DMS153 treated with DMSO at 0.1 percent for 48 hours (cell line): ENCODE measurements at regions not wholly inside any gene's neighbourhood (a gene's known extent, or its start where the extent isn't known, plus 50 kb on each side); places are given as distances from the start of the nearest gene placed in this dataset.
A peak's percentile ranks its signal among the peaks of the same experiment; 100 is the strongest.

Source experiments
- DNase-seq: peaks from one replicate; lab custom pipeline; 2025; ENCODE audit not compliant: unreplicated experiment; lab: John Stamatoyannopoulos, UW

DNA sequence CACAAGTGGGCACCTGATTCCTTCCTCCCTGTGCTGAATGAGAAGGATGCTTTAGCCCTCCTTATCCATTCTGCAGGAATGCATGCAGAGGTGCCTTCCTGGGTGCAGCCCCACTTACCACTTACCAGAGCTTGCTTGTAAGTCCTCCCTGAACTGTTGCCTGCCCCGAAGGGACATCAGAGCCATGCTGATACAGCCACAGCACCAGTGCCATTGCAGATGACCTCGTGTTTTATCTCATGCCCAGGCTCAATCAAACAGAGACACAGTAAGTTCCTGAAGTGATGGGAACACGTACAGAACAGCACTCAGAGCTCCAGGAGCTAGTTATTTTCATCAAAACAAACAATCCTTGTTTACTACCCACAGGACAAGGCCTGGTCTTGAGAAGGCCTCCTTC is 81.9 kb downstream of the ATP1A1 start:
- no peak for DNase-seq

DNA sequence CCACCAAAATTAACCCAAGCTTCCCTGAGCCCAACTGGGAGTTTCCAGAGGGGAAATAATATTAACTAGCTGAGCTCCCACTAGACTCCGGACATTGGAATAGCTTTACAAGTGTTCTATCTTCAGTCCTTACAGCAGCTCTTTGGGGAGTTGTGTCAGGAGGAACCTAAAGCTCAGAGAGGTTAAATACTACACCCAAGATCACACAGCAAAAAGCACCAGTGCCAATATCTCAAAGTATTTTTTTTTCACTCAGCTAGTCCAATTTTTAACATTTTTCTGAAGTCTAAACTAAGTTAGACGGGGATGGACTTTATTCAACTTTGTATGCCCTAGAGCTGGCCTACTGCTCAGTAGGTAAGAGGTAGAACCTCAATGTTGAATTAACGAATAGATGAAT is 82.5 kb downstream of the ATP1A1 start:
- DNase-seq, result no peak

DNA sequence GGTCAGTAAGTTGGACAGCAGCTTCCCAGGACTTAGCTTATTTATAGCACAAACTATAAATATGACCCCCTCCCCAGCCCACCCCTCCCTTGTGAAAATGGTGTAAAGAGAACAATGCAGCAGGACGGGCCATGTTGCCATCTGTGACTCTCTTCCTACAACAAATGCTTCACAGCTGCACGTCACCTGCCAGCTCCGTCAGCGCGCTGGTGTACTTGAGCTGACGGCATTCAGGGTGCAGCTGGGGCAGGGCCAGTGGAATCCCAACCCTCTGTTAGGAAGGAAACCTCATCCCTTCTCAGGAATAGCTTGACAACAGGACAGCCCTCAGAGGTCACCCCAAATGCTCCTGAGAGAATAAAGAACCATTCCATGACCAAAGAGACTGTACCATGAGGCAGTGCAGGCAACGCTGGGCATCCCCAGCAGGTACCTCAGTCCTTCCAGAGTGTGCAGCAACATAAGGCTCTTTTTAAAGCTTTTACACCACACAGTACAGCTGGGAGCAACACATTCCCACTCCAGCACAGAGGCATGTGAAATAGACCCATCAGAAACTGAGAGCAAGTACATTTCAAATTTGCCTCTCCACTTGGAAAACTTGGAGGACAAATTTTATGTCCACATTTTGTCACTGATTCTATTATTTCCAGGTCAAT is 85.0 kb downstream of the ATP1A1 start:
- peak; percentile 24 for DNase-seq

- no peak for DNase-seq
Observed at GRCh38 chr1:116458695-116459094, 85.7 kb downstream of the ATP1A1 start.

- DNase-seq, result no peak
Observed at GRCh38 chr1:116460261-116460660, 87.2 kb downstream of the ATP1A1 start.

DNA sequence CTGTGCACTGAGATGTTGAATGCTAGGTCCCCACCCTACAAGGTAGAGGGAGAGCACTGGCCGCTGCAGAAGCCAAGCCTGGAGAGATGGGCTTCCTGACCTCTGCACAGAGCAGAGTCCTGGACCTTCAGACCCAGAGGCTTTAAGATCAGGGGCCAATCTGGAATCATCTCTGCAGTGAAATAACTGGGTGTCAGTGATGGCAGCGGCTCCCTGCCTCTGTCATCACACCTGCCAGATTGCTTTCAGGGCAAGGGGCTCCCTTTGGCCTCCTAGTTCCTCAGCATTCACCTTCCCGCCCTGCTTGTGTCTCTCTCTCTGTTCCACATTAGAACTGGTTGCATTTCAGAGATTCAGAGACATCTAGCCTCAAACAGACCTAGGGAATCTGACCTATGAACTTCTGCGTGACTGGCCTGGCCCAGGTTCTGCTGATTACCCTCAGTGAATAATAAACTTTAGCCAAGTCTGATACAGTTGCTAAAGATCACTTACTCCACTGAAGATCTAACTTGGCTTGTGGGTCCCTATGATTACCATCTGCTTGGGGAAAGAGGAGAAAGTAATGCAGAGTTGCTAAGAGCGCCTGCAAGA is 87.8 kb downstream of the ATP1A1 start:
- no peak for DNase-seq

DNA sequence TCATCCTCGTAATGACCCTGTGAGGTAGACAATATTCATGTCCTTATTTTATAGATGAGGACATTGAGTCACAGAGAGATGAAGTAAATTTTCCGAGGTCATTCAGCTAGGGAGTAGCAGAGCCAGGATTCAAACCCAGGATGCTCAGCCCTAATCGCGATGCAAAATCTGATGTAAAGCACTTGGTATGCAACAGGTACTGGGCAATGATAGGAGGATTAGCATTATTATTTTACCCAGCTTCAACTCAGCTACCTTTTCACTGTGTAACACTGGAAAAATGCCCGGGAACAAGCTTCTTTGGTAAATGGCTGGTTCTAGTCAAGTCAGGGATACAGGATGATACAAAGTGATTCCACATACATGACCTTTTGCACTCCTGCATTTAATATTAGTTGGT is 88.7 kb downstream of the ATP1A1 start:
- DNase-seq, result no peak

DNA sequence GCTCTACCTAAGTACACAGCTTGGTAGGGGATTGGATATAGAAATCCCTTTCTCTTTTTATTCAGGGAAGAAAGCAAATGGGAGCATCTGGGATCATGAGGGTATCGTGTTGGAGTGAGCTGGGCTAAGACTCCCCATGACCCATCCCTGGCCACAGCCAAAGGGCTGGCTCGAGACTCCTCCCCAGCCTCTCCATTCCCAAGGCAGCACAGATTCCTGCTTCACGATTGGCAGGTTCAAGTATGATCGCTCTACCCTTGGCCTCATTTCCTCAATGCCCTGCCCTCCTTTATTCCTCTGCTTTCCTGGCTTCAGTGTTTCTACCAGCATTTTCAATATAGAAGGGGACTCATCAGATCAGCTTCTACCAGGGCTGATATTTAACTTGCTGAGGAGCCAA is 89.7 kb downstream of the ATP1A1 start:
- no peak for DNase-seq

DNA sequence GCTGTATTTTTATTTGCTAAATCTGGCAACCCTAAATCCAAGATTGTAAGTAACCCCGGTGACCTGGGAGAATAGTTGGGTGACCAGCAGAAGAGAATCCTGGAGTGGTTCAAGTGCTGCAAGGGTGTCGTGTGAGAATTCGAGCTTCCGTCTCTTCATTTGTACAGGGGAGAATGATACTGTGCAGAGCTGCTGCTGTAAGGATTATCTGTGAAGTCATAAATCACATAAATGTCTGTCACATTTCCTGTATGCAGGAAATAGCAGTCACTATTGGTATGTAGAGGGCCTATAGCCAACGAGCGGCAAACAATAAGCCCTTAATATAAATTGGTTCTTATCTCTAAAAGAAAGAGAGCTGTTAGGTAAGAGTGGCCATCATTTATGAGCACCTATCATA is 90.7 kb downstream of the ATP1A1 start:
- DNase-seq, result no peak
